ENCODE measurements at regions not wholly inside any gene's neighbourhood (a gene's known extent, or its start where the extent isn't known, plus 50 kb on each side); places are given as distances from the start of the nearest gene placed in this dataset.

DNA sequence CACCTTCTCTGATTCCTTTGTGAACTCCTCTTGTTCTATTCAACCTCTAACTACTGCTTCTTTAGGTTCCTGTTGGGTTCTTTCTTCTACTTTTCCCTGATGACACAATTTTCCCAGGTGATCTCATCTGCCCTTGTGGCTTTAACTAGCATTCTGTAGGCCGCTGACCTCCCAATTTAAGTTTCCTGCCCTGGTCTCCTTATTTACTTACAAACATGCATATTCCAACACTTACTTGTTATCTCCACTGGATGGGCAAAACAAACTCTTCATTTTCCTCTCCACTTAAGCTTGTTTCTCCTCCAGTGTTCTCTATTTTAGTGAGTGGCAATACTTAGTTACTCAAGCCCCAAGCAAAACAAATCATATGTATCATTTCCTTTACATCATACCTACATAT lies 734.5 kb downstream of the METTL15 start:
- TF ChIP-seq EZH2 (IDR thresholded peaks at IDR 0.05; ENCODE audit: insufficient read depth, poor library complexity, severe bottlenecking) (no peak), EZH2phosphoT487 (IDR thresholded peaks at IDR 0.05; ENCODE audit: insufficient read depth, low read depth) (no peak)
